Neural progenitor cell (in vitro differentiated cells): ENCODE measurements at regions not wholly inside any gene's neighbourhood (a gene's known extent, or its start where the extent isn't known, plus 50 kb on each side); places are given as distances from the start of the nearest gene placed in this dataset.

Experiments used
- DNase-seq: peaks from one replicate; pipeline ENCODE4 v3.0.0-alpha.2; 2016; ENCODE audit warnings: low spot score
- H2AFZ ChIP-seq: fragments of 200-600 bp; sonication (generic); replicated peaks from 2 replicates; pipeline ENCODE4 v1.6.1; 2016; ENCODE audit warnings: antibody characterized with exemption
- H3F3A ChIP-seq: fragments of 200-600 bp; sonication (generic); 2 replicates; pipeline ENCODE4 v1.6.1; 2016; ENCODE audit warnings: antibody characterized with exemption, low read depth
- H3K27ac ChIP-seq: fragments of 200-600 bp; sonication (generic); 2 replicates; pipeline ENCODE4 v1.5.1; 2016; ENCODE audit warnings: mild to moderate bottlenecking
- H3K27me3 ChIP-seq: fragments of 200-600 bp; sonication (generic); 2 replicates; pipeline ENCODE4 v1.6.1; 2016; ENCODE audit warnings: mild to moderate bottlenecking, moderate library complexity
- H3K36me3 ChIP-seq: fragments of 200-600 bp; sonication (generic); 2 replicates; pipeline ENCODE4 v1.5.1; 2016
- H3K4me1 ChIP-seq: fragments of 200-600 bp; sonication (generic); 2 replicates; pipeline ENCODE4 v1.6.1; 2016; ENCODE audit warnings: mixed run types
- H3K4me2 ChIP-seq: fragments of 200-600 bp; sonication (generic); 2 replicates; pipeline ENCODE4 v1.6.1; 2016
- H3K4me3 ChIP-seq: fragments of 200-600 bp; sonication (generic); 2 replicates; pipeline ENCODE4 v1.5.1; 2016
- H3K79me2 ChIP-seq: fragments of 200-600 bp; sonication (generic); 2 replicates; pipeline ENCODE4 v1.6.1; 2016; ENCODE audit warnings: low read depth
- H3K9ac ChIP-seq: fragments of 200-600 bp; sonication (generic); 2 replicates; pipeline ENCODE4 v1.6.1; 2016
- H3K9me3 ChIP-seq: fragments of 200-600 bp; sonication (generic); 2 replicates; pipeline ENCODE4 v1.5.1; 2016; ENCODE audit warnings: low read depth
- H4K20me1 ChIP-seq: fragments of 200-600 bp; sonication (generic); 2 replicates; pipeline ENCODE4 v1.6.1; 2016; ENCODE audit warnings: low read depth
- H3K27ac Mint-ChIP-seq: 3 replicates; pipeline ENCODE4 v1.8.0; 2021; ENCODE audit warnings: mixed read lengths
- H3K27me3 Mint-ChIP-seq: 2 replicates; pipeline ENCODE4 v1.8.0; 2022; ENCODE audit warnings: low read depth, mild to moderate bottlenecking, inconsistent platforms, moderate library complexity, mixed read lengths; ENCODE audit not compliant: insufficient read depth
- H3K36me3 Mint-ChIP-seq: 3 replicates; pipeline ENCODE4 v1.8.0; 2021; ENCODE audit warnings: mixed read lengths
- H3K4me1 Mint-ChIP-seq: 3 replicates; pipeline ENCODE4 v1.8.0; 2021; ENCODE audit warnings: mixed read lengths
- H3K4me3 Mint-ChIP-seq: 3 replicates; pipeline ENCODE4 v1.8.0; 2021; ENCODE audit warnings: mild to moderate bottlenecking, moderate library complexity, mixed read lengths
- H3K9me3 Mint-ChIP-seq: 3 replicates; pipeline ENCODE4 v1.8.0; 2020; ENCODE audit warnings: mixed read lengths
- CTCF ChIP-seq: fragments of 200-600 bp; sonication (generic); IDR thresholded peaks from 2 replicates; pipeline ENCODE4 v1.5.1; 2017; ENCODE audit warnings: antibody characterized with exemption, mild to moderate bottlenecking
- EZH2 ChIP-seq: fragments of 200-600 bp; sonication (generic); IDR thresholded peaks from 2 replicates; pipeline ENCODE4 v1.6.1; 2017; ENCODE audit warnings: antibody characterized with exemption, mild to moderate bottlenecking, moderate library complexity
- EZH2phosphoT487 ChIP-seq: fragments of 200-600 bp; sonication (generic); IDR thresholded peaks from 2 replicates; pipeline ENCODE4 v1.6.1; 2017; ENCODE audit warnings: antibody characterized with exemption

- Histone ChIP-seq H3K4me2 (no peak overlapping the region), H3K36me3 (no peaks in the 10 kb centered on the region), H2AFZ (no peak overlapping the region), H3K79me2 (no peaks in the 10 kb centered on the region), H3K9me3 (no peaks in the 10 kb centered on the region), H3K4me1 (no peaks in the 10 kb centered on the region), H3F3A (no peaks in the 10 kb centered on the region), H3K27me3 (peaks cover 11% of the 10 kb centered on the region), H3K9ac (no peak overlapping the region), H3K4me3 (no peak overlapping the region), H3K27ac (no peak overlapping the region), H4K20me1 (no peaks in the 10 kb centered on the region)
- TF ChIP-seq EZH2 = no peak
- no peak for TF ChIP-seq EZH2phosphoT487
- TF ChIP-seq CTCF = no peak
- Mint-ChIP-seq H3K9me3 (no peaks in the 10 kb centered on the region), H3K4me3 (no peak overlapping the region), H3K27ac (no peak overlapping the region), H3K4me1 (peaks cover 5% of the 10 kb centered on the region), H3K27me3 (peaks cover 3% of the 10 kb centered on the region), H3K36me3 (no peaks in the 10 kb centered on the region)
- DNase-seq = no peak
Observed at GRCh38 chr2:176601066-176601465, 331.8 kb downstream of the MTX2 start.

DNA sequence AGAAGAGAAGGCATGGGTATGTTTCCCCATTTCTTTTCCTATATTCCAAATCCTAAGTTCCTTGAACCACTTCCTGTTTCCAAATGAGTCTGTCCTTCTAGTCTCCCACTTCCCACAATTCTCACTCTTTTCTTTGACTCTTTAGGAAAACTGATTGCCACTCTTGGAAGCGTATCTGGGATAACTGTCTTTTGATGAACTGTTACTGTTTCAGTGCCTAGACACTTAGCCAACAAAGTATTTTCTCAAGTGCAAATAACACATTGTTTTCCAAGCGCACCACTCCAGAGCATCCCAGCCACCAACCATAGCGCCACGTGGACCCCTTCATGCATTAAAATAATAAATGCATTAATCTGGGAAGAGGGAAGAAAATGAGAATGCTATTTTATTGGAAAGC is 342.8 kb downstream of the MTX2 start:
- H3K36me3 Mint-ChIP-seq = no peaks in the 10 kb centered on the region
- Histone ChIP-seq H2AFZ (no peak overlapping the region), H3K36me3 (no peaks in the 10 kb centered on the region), H3K9ac (no peak overlapping the region), H3K27me3 (peaks cover 18% of the 10 kb centered on the region), H3K4me1 (no peaks in the 10 kb centered on the region), H3K9me3 (no peaks in the 10 kb centered on the region), H3K4me2 (no peak overlapping the region), H3K27ac (no peak overlapping the region), H3F3A (no peaks in the 10 kb centered on the region), H3K4me3 (no peak overlapping the region), H4K20me1 (no peaks in the 10 kb centered on the region), H3K79me2 (no peaks in the 10 kb centered on the region)
- peaks cover 2% of the 10 kb centered on the region for H3K27me3 Mint-ChIP-seq
- no peak overlapping the region for H3K27ac Mint-ChIP-seq
- TF ChIP-seq EZH2 (no peak), EZH2phosphoT487 (no peak), CTCF (no peak)
- no peak overlapping the region for H3K4me3 Mint-ChIP-seq
- no peaks in the 10 kb centered on the region for H3K9me3 Mint-ChIP-seq
- no peaks in the 10 kb centered on the region for H3K4me1 Mint-ChIP-seq
- no peak for DNase-seq

GRCh38 chr2:176612736-176613135 is 343.5 kb downstream of the MTX2 start:
- no peaks in the 10 kb centered on the region for H4K20me1 ChIP-seq
- Mint-ChIP-seq H3K4me1 (no peaks in the 10 kb centered on the region), H3K27me3 (peaks cover 2% of the 10 kb centered on the region), H3K36me3 (no peaks in the 10 kb centered on the region), H3K9me3 (no peaks in the 10 kb centered on the region), H3K4me3 (no peak overlapping the region), H3K27ac (no peak overlapping the region)
- H3K4me2 ChIP-seq = no peak overlapping the region
- no peak overlapping the region for H3K27ac ChIP-seq
- H3K36me3 ChIP-seq = no peaks in the 10 kb centered on the region
- TF ChIP-seq CTCF (no peak), EZH2 (no peak), EZH2phosphoT487 (no peak)
- H3K79me2 ChIP-seq = no peaks in the 10 kb centered on the region
- no peaks in the 10 kb centered on the region for H3K9me3 ChIP-seq
- peaks cover 18% of the 10 kb centered on the region for H3K27me3 ChIP-seq
- H3F3A ChIP-seq = no peaks in the 10 kb centered on the region
- no peak overlapping the region for H2AFZ ChIP-seq
- H3K4me1 ChIP-seq = no peaks in the 10 kb centered on the region
- no peak overlapping the region for H3K4me3 ChIP-seq
- H3K9ac ChIP-seq = no peak overlapping the region
- DNase-seq = no peak
